ENCODE measurements at regions not wholly inside any gene's neighbourhood (a gene's known extent, or its start where the extent isn't known, plus 50 kb on each side); places are given as distances from the start of the nearest gene placed in this dataset.
"Not testable (repeated sequence)": the region's sequence is repeated elsewhere in the genome, so short reads cannot be mapped to it uniquely, and the experiment has no call there.

- not testable (repeated sequence) for TF ChIP-seq TAF1 (IDR thresholded peaks at IDR 0.05; ENCODE audit: borderline replicate concordance, low read depth, low read length); POLR2AphosphoS5 (IDR thresholded peaks at IDR 0.05; ENCODE audit: low read depth, low read length)
Measured at GRCh38 chr3:174587137-174587536, 272.0 kb upstream of the NAALADL2 start.

All from GM12892 (cell line).